ENCODE measurements at regions not wholly inside any gene's neighbourhood (a gene's known extent, or its start where the extent isn't known, plus 50 kb on each side); places are given as distances from the start of the nearest gene placed in this dataset.
"Not testable (repeated sequence)": the region's sequence is repeated elsewhere in the genome, so short reads cannot be mapped to it uniquely, and the experiment has no call there.

- DNase-seq, result no peak
Observed at GRCh38 chr13:26484196-26484595, 73.3 kb upstream of the WASF3 start.

- DNase-seq, result no peak
Observed at GRCh38 chr13:26485288-26485687, 72.2 kb upstream of the WASF3 start.

- no peak for DNase-seq
Observed at GRCh38 chr13:26485786-26486185, 71.7 kb upstream of the WASF3 start.

DNA sequence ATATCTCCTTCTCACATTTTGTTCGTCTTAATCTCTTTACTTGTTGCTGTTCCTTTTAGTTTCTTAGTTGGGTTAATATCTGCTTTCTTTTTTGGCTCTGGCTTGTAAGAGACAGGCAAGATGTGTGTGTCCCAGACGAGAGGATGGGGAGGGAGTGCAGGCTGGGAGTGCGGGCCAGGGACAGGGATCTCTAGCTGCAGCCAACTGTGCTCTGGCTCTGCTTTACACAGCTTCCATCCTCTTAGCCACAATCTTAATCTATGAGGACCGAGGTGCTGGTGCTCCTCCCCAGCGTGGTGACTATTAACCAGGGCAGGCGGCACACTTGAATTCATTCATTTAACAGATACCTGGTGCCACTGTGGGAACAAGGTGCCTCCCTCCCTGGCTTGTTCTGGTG, 70.9 kb upstream of the WASF3 start:
- DNase-seq, result no peak

DNA sequence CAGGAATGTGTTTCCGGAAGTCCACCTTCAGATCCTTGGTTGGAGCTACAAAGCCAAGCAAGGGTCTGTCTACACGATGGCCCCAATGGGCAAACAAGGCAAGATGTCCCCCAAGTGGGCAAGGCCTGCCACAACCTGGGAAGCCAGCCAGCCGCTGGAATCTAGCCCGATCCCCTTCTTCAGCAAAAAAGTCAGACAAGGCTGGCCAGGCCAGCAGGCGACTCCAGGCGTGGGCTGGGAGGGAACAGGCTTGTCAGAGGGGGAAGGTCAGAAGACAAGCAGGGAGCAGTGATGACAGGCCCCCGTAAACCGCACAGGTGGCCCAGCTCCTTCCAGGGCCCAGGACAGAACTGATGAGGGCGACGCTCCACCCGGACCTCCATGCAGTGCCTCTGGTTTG, 69.7 kb upstream of the WASF3 start:
- DNase-seq, result no peak

DNA sequence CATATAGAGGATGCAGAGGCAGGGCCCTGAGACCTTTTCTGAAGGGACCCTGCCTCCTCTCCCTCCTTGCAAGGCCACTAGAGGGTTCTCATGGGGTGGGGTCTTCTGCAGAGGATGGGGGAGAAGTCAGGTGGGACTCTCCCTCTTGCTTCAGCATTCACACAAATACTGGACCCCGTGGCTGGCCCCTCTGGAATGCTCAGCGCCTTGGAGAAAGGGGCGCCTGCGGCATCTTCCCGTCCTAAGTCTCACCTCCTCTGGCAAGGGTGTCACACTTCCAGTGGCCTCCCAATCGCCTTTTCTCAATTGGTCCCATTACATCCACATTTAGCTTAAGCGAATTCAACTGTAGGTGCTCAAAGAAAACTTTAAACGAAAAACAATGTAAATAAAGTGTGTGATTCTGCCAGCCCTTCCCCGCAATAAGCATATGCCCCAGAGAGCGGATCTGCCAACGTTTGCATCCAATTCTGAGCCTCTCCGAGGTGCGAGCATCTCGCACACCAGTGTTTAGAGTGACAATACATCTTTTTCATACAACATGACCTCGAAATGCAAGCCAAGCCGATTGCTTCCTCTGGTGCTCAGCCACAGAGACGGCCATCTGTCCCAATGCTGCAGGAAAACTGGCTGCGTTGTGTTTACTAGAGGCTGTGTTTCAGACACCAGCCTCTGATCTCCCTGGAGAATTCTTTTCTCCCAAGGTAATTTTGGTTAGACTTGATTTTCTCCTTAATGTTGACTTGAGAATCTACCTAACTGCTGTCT, 69.1 kb upstream of the WASF3 start:
- DNase-seq, result no peak

- not testable (repeated sequence) for DNase-seq
Observed at GRCh38 chr13:26492301-26492700, 65.2 kb upstream of the WASF3 start.

GRCh38 chr13:26494571-26495195, 62.8 kb upstream of the WASF3 start:
- DNase-seq, result no peak

DNA sequence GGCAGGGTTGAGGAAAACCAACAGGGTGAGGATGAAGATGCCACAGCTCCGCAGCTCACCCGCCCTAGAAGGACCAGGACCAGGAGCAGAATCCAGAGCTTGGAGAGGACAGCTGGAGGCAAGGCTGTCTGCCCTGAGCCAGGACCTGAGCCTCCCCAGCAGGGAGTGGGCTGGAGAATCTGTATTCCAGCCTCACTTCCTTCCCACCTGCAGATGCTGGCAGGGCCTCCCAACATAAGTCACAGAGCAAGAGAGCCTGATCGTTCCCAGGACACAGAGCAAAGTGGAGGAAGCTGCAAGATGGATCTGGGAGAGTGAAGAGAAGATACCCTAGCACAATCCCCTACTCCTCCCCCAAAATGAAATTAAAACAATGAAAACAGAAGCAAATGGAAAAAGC, 61.7 kb upstream of the WASF3 start:
- DNase-seq, result no peak

DNA sequence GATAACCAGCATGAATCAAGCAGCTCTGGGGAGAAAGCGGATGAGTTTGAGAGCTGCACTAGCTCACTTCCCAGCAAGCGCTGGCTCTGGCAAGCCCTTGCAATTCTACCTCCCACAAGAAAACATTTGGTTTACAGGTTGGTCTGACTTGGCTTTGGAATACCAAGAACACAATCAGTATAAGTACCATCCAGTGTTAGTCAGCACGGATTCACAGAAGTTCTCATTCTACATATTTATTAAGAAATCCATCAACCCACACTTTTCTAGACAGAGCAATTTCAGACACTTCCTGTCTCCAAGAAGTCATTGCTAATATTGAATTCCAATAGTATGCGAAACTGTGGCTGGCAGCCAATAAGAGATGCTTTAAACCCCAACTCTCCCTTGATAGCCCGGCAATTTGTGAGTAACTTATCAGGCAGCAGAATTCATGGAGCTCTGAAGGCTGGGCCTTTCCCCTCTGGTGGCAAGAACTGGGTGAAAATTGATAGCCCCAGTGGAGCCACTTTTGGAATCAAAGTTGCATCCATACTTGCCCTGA, 59.4 kb upstream of the WASF3 start:
- DNase-seq, result no peak

DNA sequence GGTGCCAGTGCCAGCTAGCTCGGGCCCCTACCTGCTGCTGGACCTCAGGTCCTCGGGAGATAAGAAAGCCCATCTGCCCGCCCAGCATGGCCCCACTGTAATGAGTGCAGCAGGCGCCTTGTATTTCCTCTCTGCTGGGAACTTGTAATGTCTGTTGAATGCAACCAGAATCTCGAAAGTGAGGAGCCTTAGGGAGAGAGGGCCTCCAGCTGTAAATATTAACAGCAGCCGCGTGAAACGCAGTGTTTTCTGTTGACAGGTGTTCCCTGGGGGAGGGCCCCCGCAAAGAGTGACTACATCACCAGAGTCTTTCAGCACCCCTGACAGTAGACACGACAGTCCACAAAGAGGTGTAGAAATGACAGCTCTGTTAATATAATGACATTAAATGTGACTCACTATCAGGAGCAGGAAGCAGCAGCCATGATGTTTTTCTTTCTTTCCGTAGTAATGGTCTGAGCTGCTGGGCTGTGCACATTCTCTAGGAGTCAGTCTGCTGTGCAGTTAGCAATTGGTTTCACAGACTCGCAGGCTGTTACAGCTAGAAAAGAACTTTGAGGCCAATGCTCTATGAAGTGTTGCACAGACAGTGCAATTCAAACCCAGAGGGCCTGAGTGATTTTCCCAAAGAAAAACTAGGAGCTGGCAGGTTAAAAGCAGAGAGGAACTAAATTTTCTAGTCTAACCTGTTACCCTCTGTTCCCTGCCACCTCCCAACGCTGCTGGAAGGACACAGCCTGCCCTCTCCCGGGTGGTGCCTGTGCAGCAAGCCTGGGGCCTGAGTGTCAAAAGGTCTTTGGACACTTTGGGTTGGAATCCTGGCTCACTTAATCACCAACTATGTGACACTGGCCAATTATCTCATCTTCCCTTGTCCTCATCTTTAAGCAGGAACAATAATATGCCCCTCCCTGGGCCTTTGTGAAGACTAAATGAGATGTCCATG, 58.6 kb upstream of the WASF3 start:
- no peak for DNase-seq

DNA sequence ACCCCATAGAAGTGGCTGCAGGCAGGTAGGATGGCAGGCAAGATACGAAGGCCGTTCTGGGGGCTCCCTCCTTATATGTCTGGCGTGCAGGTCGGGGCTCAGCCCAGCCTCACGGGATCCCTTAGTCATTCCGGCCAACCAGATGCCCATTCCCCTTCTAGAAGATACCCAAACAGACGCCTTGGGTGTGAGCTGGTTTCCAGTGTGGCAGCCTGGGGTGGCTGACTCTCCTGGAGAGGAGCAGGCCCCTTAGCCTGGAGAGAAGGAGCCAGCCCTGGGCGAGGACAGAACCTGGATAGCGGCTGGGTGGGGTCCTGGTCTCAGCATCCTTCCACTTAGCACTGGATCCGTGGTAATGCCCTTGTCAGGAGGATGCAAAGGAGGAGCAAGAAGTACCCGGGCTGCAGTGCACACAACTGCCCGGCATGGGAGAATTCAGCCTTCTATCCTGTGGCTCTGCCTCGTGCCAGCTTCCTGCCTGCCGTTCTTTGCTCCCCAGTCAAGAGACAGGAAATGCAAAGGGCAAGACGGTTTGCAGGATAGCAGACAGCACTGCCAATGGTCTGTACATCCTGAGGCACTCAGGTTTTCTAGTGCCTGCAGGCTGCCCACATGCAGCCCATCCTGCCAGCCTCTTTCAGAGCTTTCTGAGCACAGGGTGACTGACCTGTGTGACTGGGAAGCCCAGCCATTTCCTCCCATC, 56.7 kb upstream of the WASF3 start:
- DNase-seq, result no peak

DNA sequence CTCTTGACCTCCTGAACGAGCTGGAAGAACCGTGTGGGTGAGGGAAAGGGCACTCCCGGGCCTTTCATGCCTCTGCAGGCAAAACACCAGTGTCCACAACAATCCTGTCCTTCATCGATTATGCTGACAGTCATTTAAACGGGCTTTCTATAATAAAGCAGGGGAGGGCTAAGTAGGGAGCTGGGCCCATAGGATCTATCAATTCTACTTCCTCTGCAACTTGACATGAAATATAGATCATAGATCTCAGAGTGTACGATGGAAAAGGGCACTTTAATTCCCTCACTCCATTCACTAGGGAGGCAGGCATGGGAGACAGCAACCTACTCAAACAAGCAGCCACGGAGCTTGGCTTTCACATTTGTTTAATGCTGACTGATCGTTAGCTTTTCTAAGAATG, 55.8 kb upstream of the WASF3 start:
- DNase-seq, result no peak

- DNase-seq, result no peak
Observed at GRCh38 chr13:26502826-26503225, 54.7 kb upstream of the WASF3 start.

DNA sequence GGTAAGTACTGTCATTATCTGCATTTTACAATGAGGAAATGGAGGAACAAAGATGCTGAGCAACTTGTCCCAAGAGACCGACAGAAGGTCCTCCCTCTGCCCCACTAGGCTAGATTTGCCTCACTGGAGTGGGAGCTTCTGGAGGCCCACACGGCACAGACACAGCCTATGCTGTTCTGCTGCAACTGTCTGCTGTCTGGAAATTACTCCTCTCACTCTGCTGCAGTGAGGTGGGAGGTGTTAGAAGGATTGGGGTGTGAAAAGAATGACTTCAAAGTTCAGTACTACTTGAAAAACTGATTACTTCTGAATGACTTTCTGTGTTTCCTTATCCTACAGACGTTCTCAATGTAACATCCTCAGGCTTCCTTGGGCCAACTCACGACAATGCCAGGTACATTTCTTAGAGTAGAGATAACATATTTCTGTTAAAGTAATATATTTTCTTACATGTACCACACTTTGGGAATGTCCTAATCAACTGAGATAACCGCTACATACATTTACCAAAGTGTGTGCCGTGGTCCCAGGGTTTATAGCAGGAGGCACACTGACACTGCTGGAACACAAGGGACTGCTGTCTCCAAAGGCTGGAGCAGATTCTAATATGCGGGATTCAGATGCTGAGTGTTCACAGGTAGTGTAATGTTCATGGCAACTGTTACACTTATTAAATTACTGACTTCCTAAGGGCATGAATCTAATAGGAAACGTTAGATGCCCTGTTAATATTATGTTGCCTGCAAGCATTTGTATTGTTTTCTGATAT, 53.5 kb upstream of the WASF3 start:
- DNase-seq, result no peak

All from activated CD4-positive, alpha-beta T cell treated with anti-CD3 and anti-CD28 coated beads for 1 hour (primary cell).